H1 (cell line): ENCODE measurements at regions not wholly inside any gene's neighbourhood (a gene's known extent, or its start where the extent isn't known, plus 50 kb on each side); places are given as distances from the start of the nearest gene placed in this dataset.

ENCODE experiments used
- CTCF ChIA-PET: fragments of 300-600 bp; sonication (Branson Sonifier 250); formaldehyde crosslinking; loops from one replicate; lab custom pipeline; 2021; ENCODE audit not compliant: partially characterized antibody; lab: Charles Lee
- POLR2A ChIA-PET: fragments of 300-600 bp; sonication (Branson Sonifier 250); formaldehyde crosslinking; loops from one replicate; lab custom pipeline; 2021; ENCODE audit warnings: inconsistent platforms; ENCODE audit not compliant: partially characterized antibody; lab: Charles Lee
- DNase-seq, 2 experiments: peaks; one replicate each; pipeline versions ENCODE4 v3.0.0 to v3.0.0-alpha.2; 2010 to 2022; ENCODE audit warnings: low spot score in 2 of 2, low read depth in 1 of 2, mixed read lengths in 1 of 2
- FAIRE-seq: peaks from 2 replicates; lab custom pipeline; 2011; peaks lifted over from hg19 to GRCh38; lab: Jason Lieb, UNC
- H2AFZ ChIP-seq: 2 replicates; pipeline ENCODE4 v1.8.1; 2012; ENCODE audit warnings: low read length, inconsistent platforms
- H2AK5ac ChIP-seq: 2 replicates; pipeline ENCODE4 v1.6.1; 2013; ENCODE audit warnings: low read depth, low read length
- H2BK120ac ChIP-seq: replicated peaks from 2 replicates; pipeline ENCODE3; 2013; ENCODE audit warnings: low read depth, low read length, inconsistent platforms
- H2BK12ac ChIP-seq: 2 replicates; pipeline ENCODE4 v1.6.1; 2013; ENCODE audit warnings: low read depth, low read length
- H2BK15ac ChIP-seq: 2 replicates; pipeline ENCODE4 v1.6.1; 2013; ENCODE audit warnings: low read length
- H2BK20ac ChIP-seq: 2 replicates; pipeline ENCODE4 v1.6.1; 2013; ENCODE audit warnings: low read length
- H2BK5ac ChIP-seq: 2 replicates; pipeline ENCODE4 v1.6.1; 2013; ENCODE audit warnings: low read depth, low read length
- H3K14ac ChIP-seq: 2 replicates; pipeline ENCODE4 v1.6.1; 2013; ENCODE audit warnings: inconsistent platforms; ENCODE audit not compliant: insufficient read length
- H3K18ac ChIP-seq: 2 replicates; pipeline ENCODE4 v1.6.1; 2013; ENCODE audit warnings: low read length; ENCODE audit errors: extremely low read depth
- H3K23ac ChIP-seq: 2 replicates; pipeline ENCODE4 v1.6.1; 2013; ENCODE audit warnings: inconsistent platforms; ENCODE audit not compliant: insufficient read length
- H3K23me2 ChIP-seq: 2 replicates; pipeline ENCODE4 v1.6.1; 2013; ENCODE audit warnings: low read depth, low read length
- H3K27ac ChIP-seq: 2 replicates; pipeline ENCODE4 v1.6.1; 2011; ENCODE audit warnings: low read depth, low read length, inconsistent platforms
- H3K27me3 ChIP-seq, 4 experiments: replicated peaks in 1 of 4; 1 replicate in 1 of 4; 2 replicates in 3 of 4; pipeline versions ENCODE4 v1.6.1 to v1.8.1; 2011 to 2013; ENCODE audit warnings: low read length in 3 of 4, mild to moderate bottlenecking in 3 of 4, inconsistent platforms in 2 of 4, mixed read lengths in 2 of 4, moderate library complexity in 1 of 4; ENCODE audit not compliant: control insufficient read depth in 3 of 4, insufficient read depth in 3 of 4; ENCODE audit errors: extremely low read depth in 1 of 4
- H3K36me3 ChIP-seq, 4 experiments: 2 replicates each; pipeline versions ENCODE4 v1.6.1 to v1.8.1; 2011 to 2013; ENCODE audit warnings: mild to moderate bottlenecking in 4 of 4, low read length in 3 of 4, moderate library complexity in 2 of 4, control low read depth in 1 of 4, inconsistent platforms in 1 of 4; ENCODE audit not compliant: insufficient read depth in 4 of 4, control insufficient read depth in 2 of 4
- H3K4ac ChIP-seq: replicated peaks from 2 replicates; pipeline ENCODE3; 2013; ENCODE audit warnings: low read length, low read depth, mixed read lengths, inconsistent platforms; ENCODE audit not compliant: insufficient read length
- H3K4me1 ChIP-seq, 4 experiments: replicated peaks in 1 of 4; 1 replicate in 1 of 4; 2 replicates in 3 of 4; pipeline versions ENCODE4 v1.6.1 to v1.8.1; 2011 to 2013; ENCODE audit warnings: low read length in 3 of 4, inconsistent platforms in 2 of 4, mixed read lengths in 1 of 4; ENCODE audit not compliant: insufficient read depth in 4 of 4, control insufficient read depth in 3 of 4
- H3K4me2 ChIP-seq, 2 experiments: 2 replicates each; pipeline versions ENCODE4 v1.6.1 to v1.8.1; 2011 to 2013; ENCODE audit warnings: low read depth in 2 of 2, low read length in 2 of 2, control low read depth in 1 of 2, inconsistent platforms in 1 of 2, mild to moderate bottlenecking in 1 of 2; ENCODE audit not compliant: insufficient read depth in 1 of 2
- H3K4me3 ChIP-seq, 4 experiments: fragments of 200-600, 300-600 bp in 1 of 4; sonication (generic), shearing (Covaris generic), sonication (Bioruptor Twin) in 1 of 4; 2 replicates each; pipeline versions ENCODE4 v1.5.1 to v1.8.1; 2011 to 2016; ENCODE audit warnings: low read length in 4 of 4, low read depth in 3 of 4, control low read depth in 2 of 4, inconsistent platforms in 2 of 4, mild to moderate bottlenecking in 2 of 4, mixed read lengths in 1 of 4, moderate library complexity in 1 of 4; ENCODE audit not compliant: insufficient read depth in 2 of 4; ENCODE audit errors: extremely low read depth in 1 of 4
- H3K56ac ChIP-seq: replicated peaks from 2 replicates; pipeline ENCODE3; 2013; ENCODE audit warnings: low read depth, mild to moderate bottlenecking, mixed read lengths, low read length, inconsistent platforms; ENCODE audit not compliant: insufficient read length
- H3K79me1 ChIP-seq: 2 replicates; pipeline ENCODE4 v1.6.1; 2013; ENCODE audit warnings: low read depth, low read length, control low read depth
- H3K79me2 ChIP-seq, 2 experiments: 2 replicates each; pipeline versions ENCODE4 v1.6.1 to v1.8.1; 2012 to 2013; ENCODE audit warnings: low read length in 2 of 2, mild to moderate bottlenecking in 2 of 2, inconsistent platforms in 1 of 2; ENCODE audit not compliant: insufficient read depth in 2 of 2, control insufficient read depth in 1 of 2
- H3K9ac ChIP-seq, 4 experiments: replicated peaks in 1 of 4; 1 replicate in 1 of 4; 2 replicates in 3 of 4; pipeline versions ENCODE4 v1.6.1 to v1.8.1; 2011 to 2013; ENCODE audit warnings: low read depth in 3 of 4, low read length in 3 of 4, control low read depth in 2 of 4, mild to moderate bottlenecking in 2 of 4, moderate library complexity in 2 of 4, inconsistent platforms in 1 of 4; ENCODE audit errors: extremely low read depth in 1 of 4
- H3K9me3 ChIP-seq, 2 experiments: 2 replicates each; pipeline versions ENCODE4 v1.6.1 to v1.8.1; 2012 to 2013; ENCODE audit warnings: mild to moderate bottlenecking in 2 of 2, moderate library complexity in 2 of 2, control low read depth in 1 of 2, inconsistent platforms in 1 of 2, low read depth in 1 of 2, low read length in 1 of 2, mixed read lengths in 1 of 2; ENCODE audit not compliant: insufficient read depth in 2 of 2
- H4K20me1 ChIP-seq, 2 experiments: replicated peaks in 1 of 2; 2 replicates each; pipeline versions ENCODE3 to v1.8.1; 2011 to 2013; ENCODE audit warnings: inconsistent platforms in 2 of 2, low read length in 2 of 2, mild to moderate bottlenecking in 1 of 2; ENCODE audit not compliant: insufficient read depth in 2 of 2, control insufficient read depth in 1 of 2
- H4K5ac ChIP-seq: 2 replicates; pipeline ENCODE4 v1.6.1; 2013; ENCODE audit warnings: low read length, low read depth, mixed read lengths, inconsistent platforms; ENCODE audit not compliant: insufficient read length
- H4K8ac ChIP-seq: 2 replicates; pipeline ENCODE4 v1.8.0; 2013; ENCODE audit warnings: mild to moderate bottlenecking, moderate library complexity, low read length, inconsistent platforms; ENCODE audit not compliant: insufficient read depth; ENCODE audit errors: extremely low read depth
- H4K91ac ChIP-seq: replicated peaks from 2 replicates; pipeline ENCODE3; 2013; ENCODE audit warnings: low read length, mixed read lengths, inconsistent platforms; ENCODE audit not compliant: insufficient read length
- CEBPB ChIP-seq: IDR thresholded peaks from 2 replicates; pipeline ENCODE4 v1.6.1; 2012; ENCODE audit warnings: low read depth, low read length
- CTBP2 ChIP-seq: IDR thresholded peaks from 2 replicates; pipeline ENCODE4 v1.7.0; 2011; ENCODE audit warnings: borderline replicate concordance, mild to moderate bottlenecking, moderate library complexity, mixed read lengths, low read length; ENCODE audit not compliant: insufficient read depth, insufficient read length
- EP300 ChIP-seq, 2 experiments: IDR thresholded peaks; 1 replicate in 1 of 2; 2 replicates in 1 of 2; pipeline ENCODE4 v1.6.1; 2011 to 2012; ENCODE audit warnings: low read depth in 2 of 2, low read length in 2 of 2, mild to moderate bottlenecking in 2 of 2, borderline replicate concordance in 1 of 2, inconsistent platforms in 1 of 2, moderate library complexity in 1 of 2
- HDAC6 ChIP-seq: IDR thresholded peaks from one replicate; pipeline ENCODE4 v1.7.1; 2012; ENCODE audit warnings: low read depth, mild to moderate bottlenecking, inconsistent platforms, low read length, moderate library complexity
- RAD21 ChIP-seq, 2 experiments: IDR thresholded peaks in 1 of 2; conservative IDR thresholded peaks in 1 of 2; 2 replicates each; pipeline ENCODE4 v1.6.1; 2011; ENCODE audit warnings: low read depth in 2 of 2, low read length in 2 of 2, improper control_type of control experiment in 1 of 2, inconsistent platforms in 1 of 2, mild to moderate bottlenecking in 1 of 2, moderate library complexity in 1 of 2
- SAP30 ChIP-seq: fragments of 300-600 bp; sonication (generic); IDR thresholded peaks from 2 replicates; pipeline ENCODE4 v1.7.1; 2012; ENCODE audit warnings: low read length, moderate library complexity, mild to moderate bottlenecking, inconsistent platforms; ENCODE audit not compliant: insufficient read depth, insufficient replicate concordance
- SP2 ChIP-seq: IDR thresholded peaks from 2 replicates; pipeline ENCODE4 v1.6.1; 2012; ENCODE audit warnings: mild to moderate bottlenecking, low read length, inconsistent platforms
- SUZ12 ChIP-seq: fragments of 200-600 bp; sonication (generic); IDR thresholded peaks from 2 replicates; pipeline ENCODE4 v1.6.1; 2012; ENCODE audit warnings: mild to moderate bottlenecking, inconsistent platforms, low read length, moderate library complexity, mixed read lengths
- TBP ChIP-seq: IDR thresholded peaks from 2 replicates; pipeline ENCODE4 v1.6.1; 2011; ENCODE audit warnings: low read depth, low read length, improper control_type of control experiment
- WGBS, 2 experiments: shearing (Covaris generic) in 1 of 2; methylation state at CpG; one replicate each; pipeline versions ENCODE4 v1.1.6 to v1.1.7; 2013 to 2015; ENCODE audit warnings: low lambda C conversion rate in 2 of 2, mixed read lengths in 2 of 2, inconsistent platforms in 1 of 2, low coverage in 1 of 2, missing lambda C conversion rate in 1 of 2; ENCODE audit not compliant: insufficient replicate concordance in 2 of 2, insufficient coverage in 1 of 2, insufficient read length in 1 of 2; ENCODE audit errors: extremely low coverage in 1 of 2, missing lambda C conversion rate in 1 of 2; 5-methylcytosine and 5-hydroxymethylcytosine counted together

- no peak overlapping the region for H4K8ac ChIP-seq
- WGBS, 2 experiments = 94% methylated on average over 3 of the region's 3 CpGs; no CpG with 5 or more reads in 1 of the 2 experiments
- TF ChIP-seq EP300 (IDR thresholded peaks at IDR 0.05; ENCODE audit: borderline replicate concordance in 1 of 2, low read depth in 2 of 2, low read length in 2 of 2) (no peak), SUZ12 (no peak), SAP30 (no peak), RAD21 (IDR thresholded peaks at IDR 0.05 in 1 of 2, conservative IDR thresholded peaks at IDR 0.05 in 1 of 2; ENCODE audit: low read depth in 2 of 2, low read length in 2 of 2) (no peak), TBP (no peak), CTBP2 (no peak), HDAC6 (no peak), SP2 (no peak), CEBPB (no peak)
- H3K79me2 ChIP-seq = no peaks in the 10 kb centered on the region
- no peak for FAIRE-seq
- no peak overlapping the region for H3K4ac ChIP-seq
- H3K4me2 ChIP-seq = no peak overlapping the region
- H3K56ac ChIP-seq = no peak overlapping the region
- H3K14ac ChIP-seq = no peak overlapping the region
- H3K23me2 ChIP-seq = no peaks in the 10 kb centered on the region
- H2BK12ac ChIP-seq = no peak overlapping the region
- H3K4me3 ChIP-seq = no peak overlapping the region
- no peak for DNase-seq
- CTCF ChIA-PET = interaction anchor here (1.0 to 1.8 kb wide), 3 partner anchors 15 to 233 kb away, joined by 3 to 6 read pairs (median 4); no protein-coding TSS in a partner anchor
- H3K4me1 ChIP-seq = no peaks in the 10 kb centered on the region
- H3K27me3 ChIP-seq = no peaks in the 10 kb centered on the region
- H4K91ac ChIP-seq = no peak overlapping the region
- H2AFZ ChIP-seq = no peak overlapping the region
- H3K9ac ChIP-seq = no peak overlapping the region
- no peak overlapping the region for H2BK120ac ChIP-seq
- H2BK20ac ChIP-seq = no peak overlapping the region
- H2BK15ac ChIP-seq = no peak overlapping the region
- H3K18ac ChIP-seq = no peak overlapping the region
- POLR2A ChIA-PET = no interaction called here
- H3K9me3 ChIP-seq = no peaks in the 10 kb centered on the region
- no peak overlapping the region for H4K5ac ChIP-seq
- no peak overlapping the region for H3K23ac ChIP-seq
- no peak overlapping the region for H2AK5ac ChIP-seq
- no peaks in the 10 kb centered on the region for H3K79me1 ChIP-seq
- H3K36me3 ChIP-seq = no peaks in the 10 kb centered on the region
- H2BK5ac ChIP-seq = no peak overlapping the region
- H3K27ac ChIP-seq = no peak overlapping the region
- H4K20me1 ChIP-seq = no peaks in the 10 kb centered on the region
Measured at GRCh38 chr1:189851806-189852367, 625.8 kb downstream of the BRINP3 start.
